Brain microvascular endothelial cell (primary cell): ENCODE measurements at regions not wholly inside any gene's neighbourhood (a gene's known extent, or its start where the extent isn't known, plus 50 kb on each side); places are given as distances from the start of the nearest gene placed in this dataset.
A peak's percentile ranks its signal among the peaks of the same experiment; 100 is the strongest.

Source experiments
- DNase-seq: peaks from one replicate; pipeline ENCODE4 v3.0.0-alpha.2; 2020
- H3K27ac ChIP-seq: fragments of 250-450 bp; sonication (Bioruptor Pico); 2 replicates; pipeline ENCODE4 v1.5.1; 2020; ENCODE audit warnings: mild to moderate bottlenecking, moderate library complexity
- H3K27me3 ChIP-seq: fragments of 250-450 bp; sonication (Bioruptor Pico); replicated peaks from 2 replicates; pipeline ENCODE4 v1.5.1; 2020; ENCODE audit warnings: mild to moderate bottlenecking
- H3K36me3 ChIP-seq: fragments of 250-450 bp; sonication (Bioruptor Pico); replicated peaks from 2 replicates; pipeline ENCODE4 v1.5.1; 2020; ENCODE audit warnings: mild to moderate bottlenecking
- H3K4me3 ChIP-seq: 2 replicates; pipeline ENCODE4 v1.5.1; 2011; ENCODE audit warnings: low read depth, mild to moderate bottlenecking, control low read depth, low read length, moderate library complexity
- CTCF ChIP-seq: IDR thresholded peaks from 2 replicates; pipeline ENCODE4 v1.5.1; 2011; ENCODE audit warnings: low read depth, mild to moderate bottlenecking, moderate library complexity, low read length, control low read depth, inconsistent platforms; ENCODE audit errors: missing control alignments
- in situ Hi-C: cut with HindIII; loops from 2 replicates; pipeline ENCODE4 v1.10.0; 2017; ENCODE audit warnings: low sequenced_read_pairs, low pct_ligation_motif_present

GRCh38 chr9:82192211-82192610 is 203.6 kb downstream of the SPATA31D1 start:
- H3K27ac ChIP-seq: no peak overlapping the region
- in situ Hi-C loops: no loop called here
- no peak for TF ChIP-seq CTCF
- no peak for DNase-seq
- no peaks in the 10 kb centered on the region for H3K27me3 ChIP-seq
- H3K4me3 ChIP-seq: no peak overlapping the region
- no peaks in the 10 kb centered on the region for H3K36me3 ChIP-seq

DNA sequence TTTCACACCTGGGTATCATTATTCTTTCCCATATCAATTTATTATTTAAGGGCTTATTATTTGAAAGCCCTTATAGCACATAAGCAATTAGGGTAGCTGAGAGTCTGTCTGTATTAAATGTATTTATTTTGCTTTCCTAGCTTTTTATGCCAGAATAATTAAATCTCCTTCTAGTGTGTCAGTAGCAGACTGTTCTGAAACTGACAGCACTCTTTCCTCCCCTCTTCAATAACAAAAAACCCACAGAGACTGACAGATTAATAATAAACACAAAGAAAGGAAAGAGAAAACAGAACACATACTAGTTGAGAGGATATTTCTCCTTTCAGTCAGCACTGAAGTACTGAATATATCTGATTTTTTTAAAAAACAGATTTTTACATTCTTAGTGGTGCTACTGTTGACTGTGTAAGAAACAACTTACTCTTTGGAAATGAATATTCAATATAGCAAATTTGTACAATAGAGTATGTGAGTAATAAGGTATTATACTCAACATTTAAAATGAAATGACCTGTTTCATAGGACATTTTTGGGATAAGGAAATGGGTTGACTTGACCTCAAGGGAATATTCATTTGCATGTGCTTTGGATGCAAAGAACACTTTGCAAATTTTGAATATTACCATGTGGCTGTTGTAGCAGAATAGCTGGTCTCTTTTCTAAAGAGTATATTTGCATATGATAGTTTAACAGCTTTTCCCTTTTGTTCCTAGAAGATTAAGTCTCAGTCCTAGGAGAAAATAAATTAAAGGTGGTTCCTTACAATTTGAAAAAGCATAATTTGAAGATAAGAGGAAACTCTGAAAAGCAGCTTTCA is 208.3 kb downstream of the SPATA31D1 start:
- Histone ChIP-seq H3K27ac (no peak overlapping the region), H3K4me3 (no peak overlapping the region), H3K27me3 (no peaks in the 10 kb centered on the region), H3K36me3 (no peaks in the 10 kb centered on the region)
- TF ChIP-seq CTCF: no peak
- DNase-seq: no peak
- in situ Hi-C loops: no loop called here

DNA sequence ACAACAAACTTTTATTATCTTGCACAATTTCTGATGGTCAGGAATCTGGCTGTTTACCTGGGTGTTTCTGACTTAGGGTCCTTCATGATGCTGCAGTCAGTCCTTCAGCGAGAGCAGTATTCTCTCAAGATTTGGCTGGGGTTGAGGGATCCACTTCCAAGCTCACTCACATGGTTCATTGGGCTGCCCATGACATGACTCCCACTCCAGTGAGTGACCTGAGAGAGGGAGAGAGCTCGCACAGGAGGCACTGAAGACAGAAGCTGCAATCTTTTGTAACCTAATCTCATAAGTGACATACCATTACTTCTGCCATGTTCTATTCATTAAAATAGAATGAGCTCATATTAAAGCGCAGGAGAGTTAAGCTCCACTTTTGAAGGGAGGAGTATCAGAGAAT is 212.6 kb downstream of the SPATA31D1 start:
- Histone ChIP-seq H3K27me3 (no peaks in the 10 kb centered on the region), H3K27ac (no peak overlapping the region), H3K36me3 (no peaks in the 10 kb centered on the region), H3K4me3 (no peak overlapping the region)
- in situ Hi-C loops: no loop called here
- DNase-seq: no peak
- no peak for TF ChIP-seq CTCF

DNA sequence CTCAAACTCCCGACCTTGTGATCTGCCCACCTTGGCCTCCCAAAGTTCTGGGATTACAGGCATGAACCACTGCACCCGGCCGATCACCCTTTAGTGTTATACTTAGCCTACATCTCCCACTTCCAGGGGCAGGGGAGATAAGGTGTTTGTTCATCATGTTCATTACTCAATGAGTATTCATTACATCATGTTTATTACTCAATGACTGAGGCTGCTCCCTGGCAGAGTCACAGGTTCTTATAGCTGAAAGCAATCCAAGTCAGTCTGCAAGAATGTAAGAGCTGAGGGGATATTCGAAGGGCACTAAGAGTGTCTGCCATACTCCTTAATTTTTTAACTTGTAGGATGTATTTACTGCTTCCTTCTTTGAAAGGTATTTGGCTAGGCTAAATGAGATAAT is 214.2 kb downstream of the SPATA31D1 start:
- in situ Hi-C loops: no loop called here
- H3K4me3 ChIP-seq: no peak overlapping the region
- peak; percentile 56 for DNase-seq
- no peaks in the 10 kb centered on the region for H3K36me3 ChIP-seq
- H3K27ac ChIP-seq: no peak overlapping the region
- no peaks in the 10 kb centered on the region for H3K27me3 ChIP-seq
- TF ChIP-seq CTCF: no peak

DNA sequence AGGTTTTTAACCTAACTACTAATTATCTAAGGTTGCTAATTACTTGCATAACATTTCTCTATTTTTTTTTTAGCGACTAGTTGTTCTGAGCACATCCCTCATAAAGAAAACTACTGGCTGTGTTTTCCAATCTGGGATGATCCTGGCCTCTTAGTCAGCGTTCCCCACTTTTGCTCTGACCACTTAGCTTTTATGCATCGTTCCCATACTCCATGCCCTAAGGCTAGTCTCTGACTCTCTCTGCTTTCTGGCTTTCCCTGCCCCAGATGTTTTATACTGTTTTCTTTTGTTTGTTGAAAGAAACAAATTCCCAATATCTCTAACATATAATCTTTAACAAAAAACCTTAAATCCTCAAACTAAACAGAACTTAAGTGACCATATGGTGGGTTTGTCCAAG is 217.9 kb downstream of the SPATA31D1 start:
- no peak for TF ChIP-seq CTCF
- Histone ChIP-seq H3K27ac (no peak overlapping the region), H3K4me3 (no peak overlapping the region), H3K27me3 (no peaks in the 10 kb centered on the region), H3K36me3 (no peaks in the 10 kb centered on the region)
- DNase-seq: no peak
- in situ Hi-C loops: no loop called here

DNA sequence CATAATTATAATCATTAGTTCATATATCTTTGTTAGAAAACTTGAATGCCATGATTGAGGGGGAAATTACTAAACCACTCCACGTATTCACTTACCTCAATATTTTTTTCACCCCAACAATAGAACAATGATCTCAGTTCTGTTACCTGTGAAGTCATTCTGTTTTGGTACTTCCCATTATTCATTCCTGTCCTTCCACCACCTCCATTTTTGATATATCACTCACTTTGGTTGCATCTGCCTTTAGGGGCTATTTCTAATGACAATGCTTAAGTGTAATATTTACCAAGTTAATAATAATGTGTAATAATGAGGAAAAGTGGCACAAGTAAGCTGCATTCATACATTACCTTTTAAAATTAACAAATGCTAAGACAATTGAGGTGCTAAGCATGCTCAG is 218.4 kb downstream of the SPATA31D1 start:
- DNase-seq: no peak
- Histone ChIP-seq H3K27ac (no peak overlapping the region), H3K4me3 (no peak overlapping the region), H3K36me3 (no peaks in the 10 kb centered on the region), H3K27me3 (no peaks in the 10 kb centered on the region)
- in situ Hi-C loops: no loop called here
- TF ChIP-seq CTCF: no peak
